Muscle layer of colon (tissue), 2 donors: ENCODE measurements at regions not wholly inside any gene's neighbourhood (a gene's known extent, or its start where the extent isn't known, plus 50 kb on each side); places are given as distances from the start of the nearest gene placed in this dataset.
"Not testable (repeated sequence)": the region's sequence is repeated elsewhere in the genome, so short reads cannot be mapped to it uniquely, and the experiment has no call there.

Experiments
- H3K27ac ChIP-seq: one replicate; pipeline ENCODE4 v1.7.0; 2013; ENCODE audit warnings: low read depth, mild to moderate bottlenecking, low read length, moderate library complexity
- H3K27me3 ChIP-seq, 2 donors: one replicate each; pipeline ENCODE4 v1.7.0; 2013; ENCODE audit warnings: low read length in 2 of 2, mild to moderate bottlenecking in 2 of 2; ENCODE audit not compliant: insufficient read depth in 2 of 2, control insufficient read depth in 1 of 2
- H3K36me3 ChIP-seq: one replicate; pipeline ENCODE4 v1.7.0; 2013; ENCODE audit warnings: mild to moderate bottlenecking, low read length; ENCODE audit not compliant: insufficient read depth
- H3K4me1 ChIP-seq: one replicate; pipeline ENCODE4 v1.7.0; 2013; ENCODE audit warnings: mild to moderate bottlenecking, low read length; ENCODE audit not compliant: insufficient read depth
- H3K4me3 ChIP-seq, 2 donors: one replicate each; pipeline ENCODE4 v1.7.0; 2013; ENCODE audit warnings: low read length in 2 of 2, low read depth in 1 of 2, mild to moderate bottlenecking in 1 of 2, moderate library complexity in 1 of 2
- H3K9ac ChIP-seq: one replicate; pipeline ENCODE4 v1.7.0; 2013; ENCODE audit warnings: low read length
- H3K9me3 ChIP-seq: one replicate; pipeline ENCODE4 v1.7.0; 2013; ENCODE audit warnings: mild to moderate bottlenecking, low read length
- donor health status: abdominal sarcoma.
- donor health status: Adenocarcinoma of cecum.

DNA sequence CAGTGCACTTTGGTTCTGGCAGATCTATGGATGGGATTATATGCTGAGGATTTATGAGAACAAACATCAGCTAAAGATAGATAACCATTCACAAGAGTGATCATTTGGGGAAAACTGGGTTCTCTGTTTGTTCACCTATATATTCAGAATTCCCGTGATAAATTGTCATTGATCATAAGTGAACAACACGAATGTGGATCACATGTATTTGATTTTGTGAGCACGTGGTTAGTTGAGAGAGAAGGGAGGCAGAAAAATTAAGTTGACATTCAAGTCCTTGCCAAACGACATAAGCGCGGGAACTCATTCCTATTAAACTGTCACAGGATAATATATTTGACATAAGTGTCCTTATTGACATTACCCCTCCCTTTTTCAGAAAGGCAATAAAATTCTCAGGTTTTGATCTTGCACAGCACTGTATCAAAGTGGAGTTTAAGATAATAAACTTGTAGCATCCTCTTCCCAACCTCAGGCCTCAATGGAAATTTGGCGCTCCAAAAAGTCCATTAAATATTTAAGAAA lies 64.9 kb upstream of the MYO3A start:
- no peak overlapping the region for H3K4me3 ChIP-seq
- no peak overlapping the region for H3K9ac ChIP-seq
- H3K4me1 ChIP-seq: no peaks in the 10 kb centered on the region
- no peak overlapping the region for H3K27ac ChIP-seq
- H3K27me3 ChIP-seq: no peaks in the 10 kb centered on the region
- no peaks in the 10 kb centered on the region for H3K9me3 ChIP-seq
- no peaks in the 10 kb centered on the region for H3K36me3 ChIP-seq

DNA sequence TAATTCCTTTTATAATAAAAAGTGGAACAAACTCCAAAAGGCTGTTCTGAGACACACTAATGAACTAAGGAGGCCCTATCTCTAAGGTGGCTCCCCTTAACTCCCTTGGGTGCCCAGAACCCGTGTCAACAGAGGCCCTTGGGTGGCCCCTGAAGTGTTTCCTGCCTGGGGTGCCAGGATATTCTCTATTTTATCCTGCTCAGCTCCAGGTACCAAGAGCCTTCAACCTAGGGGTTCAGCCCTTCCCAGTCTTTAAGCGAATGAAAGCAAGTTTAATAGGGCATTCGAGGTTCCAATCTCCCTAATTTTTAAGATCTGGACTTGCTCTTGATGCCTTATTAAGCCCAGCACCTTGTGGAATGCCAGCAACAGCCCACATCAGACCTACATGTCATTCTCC lies 64.4 kb upstream of the MYO3A start:
- Histone ChIP-seq H3K4me1 (no peaks in the 10 kb centered on the region), H3K9me3 (no peaks in the 10 kb centered on the region), H3K36me3 (no peaks in the 10 kb centered on the region), H3K27me3 (no peaks in the 10 kb centered on the region), H3K27ac (no peak overlapping the region), H3K4me3 (no peak overlapping the region), H3K9ac (no peak overlapping the region)

DNA sequence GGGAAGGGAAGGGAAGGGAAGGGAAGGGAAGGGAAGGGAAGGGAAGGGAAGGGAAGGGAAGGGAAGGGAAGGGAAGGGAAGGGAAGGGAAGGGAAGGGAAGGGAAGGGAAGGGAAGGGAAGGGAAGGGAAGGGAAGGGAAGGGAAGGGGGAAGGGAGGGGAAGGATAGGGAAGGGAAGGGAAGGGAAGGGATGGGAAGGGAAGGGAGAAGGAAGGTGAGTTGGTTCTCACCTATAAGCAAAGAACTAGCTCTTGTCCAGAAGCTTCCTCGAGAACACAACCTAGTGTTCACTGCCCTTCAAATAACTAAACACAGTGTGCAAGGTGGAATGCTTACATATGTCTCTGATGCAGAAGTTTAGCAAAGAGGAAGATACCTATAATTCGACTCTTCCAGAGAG lies 59.6 kb upstream of the MYO3A start:
- H3K27ac ChIP-seq, H3K9me3 ChIP-seq, H3K36me3 ChIP-seq, H3K4me3 ChIP-seq, H3K27me3 ChIP-seq, H3K4me1 ChIP-seq, H3K9ac ChIP-seq: not testable (repeated sequence)

DNA sequence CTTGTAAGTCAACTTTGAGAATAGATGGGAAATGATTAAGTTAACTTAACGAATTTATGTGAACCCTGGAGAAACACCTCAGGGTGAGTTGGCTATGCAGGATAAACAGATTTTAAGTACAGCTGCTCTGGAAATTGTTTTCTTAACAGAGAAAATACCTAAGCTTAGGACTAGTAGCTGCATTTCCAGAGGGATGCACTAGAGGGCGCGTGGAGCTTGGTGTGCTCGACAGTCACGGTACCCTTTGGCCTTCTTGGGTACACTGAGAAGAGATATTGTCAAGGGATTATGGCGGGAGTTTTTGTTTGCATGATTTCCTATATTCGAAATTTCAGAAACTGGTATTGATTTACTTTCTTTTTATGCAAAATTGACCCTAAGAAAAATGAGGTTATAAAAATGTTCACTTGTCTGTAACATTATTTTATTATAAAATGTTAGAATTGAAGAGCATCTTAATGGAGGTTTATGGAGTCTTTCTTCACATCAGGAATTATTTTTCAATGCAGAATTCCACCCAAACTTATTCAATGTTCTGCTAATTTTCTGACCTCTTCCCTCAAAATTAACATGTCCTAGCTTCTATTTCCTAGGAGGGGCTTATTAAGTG lies 58.4 kb upstream of the MYO3A start:
- H3K9ac ChIP-seq: no peak overlapping the region
- H3K27ac ChIP-seq: no peak overlapping the region
- H3K4me1 ChIP-seq: no peaks in the 10 kb centered on the region
- no peaks in the 10 kb centered on the region for H3K27me3 ChIP-seq
- no peaks in the 10 kb centered on the region for H3K36me3 ChIP-seq
- no peaks in the 10 kb centered on the region for H3K9me3 ChIP-seq
- no peak overlapping the region for H3K4me3 ChIP-seq

DNA sequence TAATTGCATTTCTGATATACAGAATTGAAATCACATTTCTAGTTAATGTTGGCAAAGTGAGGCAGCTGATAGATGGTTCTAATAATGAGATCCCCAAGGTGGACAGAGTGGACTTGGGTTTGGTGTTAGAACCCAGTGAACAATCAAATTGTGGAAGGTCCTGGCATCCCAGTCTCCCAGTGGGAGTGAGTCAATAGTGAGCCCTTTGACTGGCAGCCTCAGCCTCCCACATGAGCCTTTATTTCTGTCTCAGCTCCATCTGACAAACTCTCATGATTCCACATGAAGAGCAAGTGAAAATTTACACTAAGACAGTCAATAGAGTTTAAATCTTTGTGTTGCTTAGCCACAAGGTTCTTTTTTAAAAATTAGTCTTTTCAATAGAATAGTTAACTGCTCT lies 56.7 kb upstream of the MYO3A start:
- H3K4me1 ChIP-seq: no peaks in the 10 kb centered on the region
- no peak overlapping the region for H3K9ac ChIP-seq
- H3K36me3 ChIP-seq: no peaks in the 10 kb centered on the region
- H3K4me3 ChIP-seq: no peak overlapping the region
- no peaks in the 10 kb centered on the region for H3K9me3 ChIP-seq
- no peaks in the 10 kb centered on the region for H3K27me3 ChIP-seq
- no peak overlapping the region for H3K27ac ChIP-seq
